ENCODE measurements at regions not wholly inside any gene's neighbourhood (a gene's known extent, or its start where the extent isn't known, plus 50 kb on each side); places are given as distances from the start of the nearest gene placed in this dataset.

- TF ChIP-seq CTCF (IDR thresholded peaks at IDR 0.05) (no peak), EP300 (IDR thresholded peaks at IDR 0.05) (no peak)
Observed at GRCh38 chr11:127080735-127081134, 80.2 kb upstream of the KIRREL3 start.
